ENCODE measurements at regions not wholly inside any gene's neighbourhood (a gene's known extent, or its start where the extent isn't known, plus 50 kb on each side); places are given as distances from the start of the nearest gene placed in this dataset.

DNA sequence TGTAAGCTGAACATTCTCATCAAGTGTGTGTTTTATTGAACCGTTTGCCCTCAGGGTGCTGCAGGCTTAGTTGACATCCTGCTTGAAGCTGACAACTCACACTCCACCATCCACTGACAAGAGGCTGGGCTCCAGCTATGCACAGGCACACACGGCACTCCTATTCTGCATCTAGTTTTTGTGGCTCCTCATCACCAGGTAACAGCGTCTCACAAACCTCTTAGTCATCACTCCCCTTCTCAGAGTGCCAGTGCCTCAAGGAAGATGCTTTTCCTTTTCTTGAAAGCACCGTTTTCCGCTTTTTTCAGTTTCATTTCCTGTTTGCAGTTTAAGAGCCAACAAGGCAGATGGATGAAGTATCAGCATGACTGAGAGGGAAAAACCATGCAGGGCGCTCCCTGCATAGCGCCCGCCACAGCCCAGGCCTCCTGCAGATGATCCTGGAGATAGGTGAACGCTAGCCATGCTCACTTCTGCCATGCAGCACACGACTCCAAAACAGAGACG, 491.2 kb downstream of the COG6 start:
- H3K9me3 ChIP-seq, result no peaks in the 10 kb centered on the region
- TF ChIP-seq, protein P1, sequence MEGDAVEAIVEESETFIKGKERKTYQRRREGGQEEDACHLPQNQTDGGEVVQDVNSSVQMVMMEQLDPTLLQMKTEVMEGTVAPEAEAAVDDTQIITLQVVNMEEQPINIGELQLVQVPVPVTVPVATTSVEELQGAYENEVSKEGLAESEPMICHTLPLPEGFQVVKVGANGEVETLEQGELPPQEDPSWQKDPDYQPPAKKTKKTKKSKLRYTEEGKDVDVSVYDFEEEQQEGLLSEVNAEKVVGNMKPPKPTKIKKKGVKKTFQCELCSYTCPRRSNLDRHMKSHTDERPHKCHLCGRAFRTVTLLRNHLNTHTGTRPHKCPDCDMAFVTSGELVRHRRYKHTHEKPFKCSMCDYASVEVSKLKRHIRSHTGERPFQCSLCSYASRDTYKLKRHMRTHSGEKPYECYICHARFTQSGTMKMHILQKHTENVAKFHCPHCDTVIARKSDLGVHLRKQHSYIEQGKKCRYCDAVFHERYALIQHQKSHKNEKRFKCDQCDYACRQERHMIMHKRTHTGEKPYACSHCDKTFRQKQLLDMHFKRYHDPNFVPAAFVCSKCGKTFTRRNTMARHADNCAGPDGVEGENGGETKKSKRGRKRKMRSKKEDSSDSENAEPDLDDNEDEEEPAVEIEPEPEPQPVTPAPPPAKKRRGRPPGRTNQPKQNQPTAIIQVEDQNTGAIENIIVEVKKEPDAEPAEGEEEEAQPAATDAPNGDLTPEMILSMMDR (IDR thresholded peaks at IDR 0.05 in 8 of 11, conservative IDR thresholded peaks at IDR 0.05 in 3 of 11), result no peak
- no peak for TF ChIP-seq POLR2A (IDR thresholded peaks at IDR 0.05)
- no peak for TF ChIP-seq POLR2AphosphoS5 (IDR thresholded peaks at IDR 0.05)
- H3K4me1 ChIP-seq, result peaks cover 0 to 22% (median 4%) of the 10 kb centered on the region in 6 donors
- H3K27me3 ChIP-seq (replicated peaks in 1 of 7), result no peaks in the 10 kb centered on the region
- no peaks in the 10 kb centered on the region for H3K36me3 ChIP-seq
- DNase-seq, result no peak
- H3K4me3 ChIP-seq, result no peak overlapping the region
- no peak overlapping the region for H3K27ac ChIP-seq
- intact Hi-C loops (cut with DNase I; ENCODE audit: low total_unique reads), result no loop called here
- 47 to 66% (median 49%) methylated on average over 11 of the region's 11 CpGs for WGBS, 5 donors

DNA sequence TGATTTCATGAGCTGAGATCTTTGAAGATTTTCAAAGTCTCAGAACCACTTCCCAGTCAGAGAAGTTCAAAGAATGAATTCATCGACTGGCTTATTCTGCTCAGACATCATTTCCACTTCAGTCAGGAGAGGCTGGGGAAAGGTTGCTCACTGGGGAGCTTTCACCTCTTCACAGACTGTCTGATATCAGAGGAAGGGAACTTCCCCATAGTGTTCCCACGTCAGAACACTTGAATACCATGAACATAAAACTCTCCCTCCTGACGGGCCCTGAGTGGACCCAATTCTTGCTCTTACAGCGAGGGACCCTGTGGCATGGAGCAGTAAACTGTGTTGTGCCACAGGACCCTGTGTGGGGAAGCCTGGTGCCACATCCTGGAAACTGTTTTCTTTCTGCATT, 492.6 kb downstream of the COG6 start:
- DNase-seq, result no peak
- TF ChIP-seq POLR2AphosphoS5 (IDR thresholded peaks at IDR 0.05), result no peak
- TF ChIP-seq, protein P1 (IDR thresholded peaks at IDR 0.05 in 8 of 11, conservative IDR thresholded peaks at IDR 0.05 in 3 of 11), result no peak
- TF ChIP-seq POLR2A (IDR thresholded peaks at IDR 0.05), result no peak
- Histone ChIP-seq H3K36me3 (no peaks in the 10 kb centered on the region), H3K9me3 (no peaks in the 10 kb centered on the region), H3K4me3 (no peak overlapping the region), H3K27me3 (replicated peaks in 1 of 7) (no peaks in the 10 kb centered on the region), H3K27ac (no peak overlapping the region), H3K4me1 (peaks cover 0 to 23% (median 4%) of the 10 kb centered on the region in 6 donors)
- intact Hi-C loops (cut with DNase I; ENCODE audit: low total_unique reads), result no loop called here
- WGBS, 5 donors, result 68 to 80% (median 78%) methylated on average over 4 of the region's 4 CpGs

DNA sequence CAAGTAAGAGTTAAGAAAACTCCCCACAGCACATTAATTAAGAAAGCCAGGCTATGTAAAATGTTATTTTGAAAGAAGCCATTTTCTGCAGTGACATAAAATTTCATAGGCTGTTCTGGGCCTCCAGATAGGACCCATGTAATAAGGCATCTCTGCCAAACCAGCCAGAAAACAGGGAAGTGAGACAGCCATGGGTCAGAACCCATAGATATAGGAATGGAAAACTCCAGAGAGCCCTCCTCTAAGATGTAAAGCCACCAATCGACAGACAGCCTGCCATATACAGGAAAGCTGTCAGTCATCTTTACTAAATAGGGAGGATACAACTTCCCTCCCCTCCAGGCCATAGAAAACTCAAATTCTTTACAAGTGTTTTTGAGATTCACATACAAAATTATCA, 493.3 kb downstream of the COG6 start:
- no peak overlapping the region for H3K4me3 ChIP-seq
- no peaks in the 10 kb centered on the region for H3K36me3 ChIP-seq
- intact Hi-C loops (cut with DNase I; ENCODE audit: low total_unique reads), result no loop called here
- peak overlapping the region in 1 of 8 donors; percentile 36 for H3K27ac ChIP-seq
- H3K27me3 ChIP-seq (replicated peaks in 1 of 7), result no peaks in the 10 kb centered on the region
- WGBS, 5 donors, result 73 to 87% (median 79%) methylated on average over 1 of the region's 1 CpG
- TF ChIP-seq POLR2AphosphoS5 (IDR thresholded peaks at IDR 0.05), result no peak
- TF ChIP-seq, protein P1 (IDR thresholded peaks at IDR 0.05 in 8 of 11, conservative IDR thresholded peaks at IDR 0.05 in 3 of 11), result no peak
- no peak for TF ChIP-seq POLR2A (IDR thresholded peaks at IDR 0.05)
- H3K4me1 ChIP-seq, result peaks cover 0 to 29% (median 5%) of the 10 kb centered on the region in 6 donors
- no peaks in the 10 kb centered on the region for H3K9me3 ChIP-seq
- no peak for DNase-seq

DNA sequence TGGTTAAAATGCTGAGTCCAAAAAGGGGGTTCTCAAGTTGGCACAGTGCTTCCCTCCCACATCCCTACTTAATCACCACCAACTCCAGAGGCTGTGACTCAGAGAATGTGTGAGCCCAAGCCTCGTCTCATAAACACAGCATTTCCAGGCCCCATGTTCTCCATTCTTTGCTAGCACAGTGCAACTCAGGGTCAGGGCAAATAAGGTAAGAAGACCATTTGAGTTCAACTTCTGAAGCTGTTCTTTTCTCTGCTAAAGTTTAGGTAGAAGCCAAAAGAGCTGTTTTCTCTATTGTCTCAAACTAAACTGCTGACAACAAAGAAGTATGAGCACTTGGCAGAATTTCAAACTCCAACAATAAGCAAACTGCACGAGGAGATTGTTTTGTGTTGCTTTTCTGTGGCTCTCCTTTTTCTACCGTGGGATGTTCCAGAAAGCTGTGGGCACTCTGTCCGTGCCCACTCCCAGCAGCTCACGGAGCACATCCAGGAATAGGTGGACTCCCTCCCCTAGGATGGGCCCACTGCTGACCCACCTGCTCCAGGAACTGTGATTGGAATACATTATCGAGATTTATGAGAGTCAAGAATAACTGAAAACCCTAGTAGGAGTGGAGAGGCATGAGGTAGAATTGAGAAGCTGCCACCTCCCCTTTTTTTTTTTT, 494.3 kb downstream of the COG6 start:
- no peak overlapping the region for H3K4me3 ChIP-seq
- intact Hi-C loops (cut with DNase I; ENCODE audit: low total_unique reads), result no loop called here
- WGBS, 5 donors, result 64 to 71% (median 66%) methylated on average over 6 of the region's 6 CpGs
- no peak for TF ChIP-seq POLR2AphosphoS5 (IDR thresholded peaks at IDR 0.05)
- no peak for TF ChIP-seq POLR2A (IDR thresholded peaks at IDR 0.05)
- TF ChIP-seq, protein P1 (IDR thresholded peaks at IDR 0.05 in 8 of 11, conservative IDR thresholded peaks at IDR 0.05 in 3 of 11), result no peak
- peaks cover 0 to 30% (median 5%) of the 10 kb centered on the region in 6 donors for H3K4me1 ChIP-seq
- no peaks in the 10 kb centered on the region for H3K9me3 ChIP-seq
- H3K27ac ChIP-seq, result peak overlapping the region in 5 of 8 donors; percentile 3 to 38 (median 30)
- DNase-seq, result no peak
- no peaks in the 10 kb centered on the region for H3K27me3 ChIP-seq (replicated peaks in 1 of 7)
- H3K36me3 ChIP-seq, result no peaks in the 10 kb centered on the region
